HCT116 (cell line): ENCODE measurements at regions not wholly inside any gene's neighbourhood (a gene's known extent, or its start where the extent isn't known, plus 50 kb on each side); places are given as distances from the start of the nearest gene placed in this dataset.

Source experiments
- ATAC-seq: fragments of 200-7000 bp; cut with Tn5 transposase; 2 replicates; pipeline ENCODE4 v1.9.1; 2020; ENCODE audit warnings: mild to moderate bottlenecking, moderate library complexity
- BruUV-seq: library from RNA; stranded (reverse); fragments of 400-500 nt; replicated peaks from 2 replicates; lab custom pipeline; 2021; lab: Mats Ljungman, UMichigan
- CTCF ChIA-PET: fragments of 300-600 bp; sonication (Branson Sonifier 250); formaldehyde crosslinking; loops from one replicate; lab custom pipeline; 2021; ENCODE audit warnings: antibody characterized with exemption; lab: Charles Lee
- POLR2A ChIA-PET: fragments of 300-600, 350-600 bp; sonication (Branson Sonifier 250); formaldehyde crosslinking; loops from one replicate; lab custom pipeline; 2021; ENCODE audit warnings: antibody characterized with exemption; lab: Charles Lee
- RAD21 ChIA-PET, 2 experiments: fragments of 300-600 bp; sonication (Branson Sonifier 250); formaldehyde crosslinking; loops; one replicate each; lab custom pipeline; 2023; ENCODE audit warnings: low total read pairs in 2 of 2; ENCODE audit not compliant: uncharacterized antibody in 2 of 2, unreplicated experiment in 2 of 2, low non-redundant PET in 1 of 2; lab: Charles Lee
- DNase-seq: peaks from one replicate; pipeline ENCODE4 v3.0.0-alpha.2; 2010; ENCODE audit warnings: low read depth, low spot score
- H2AFZ ChIP-seq: fragments of 200-600 bp; shearing (Covaris generic), sonication (generic); 2 replicates; pipeline ENCODE4 v1.6.1; 2017; ENCODE audit warnings: low read depth, mixed run types, mixed read lengths, antibody characterized with exemption, low read length; ENCODE audit not compliant: poor library complexity, severe bottlenecking
- H3K27ac ChIP-seq: 2 replicates; pipeline ENCODE4 v1.5.1; 2012; ENCODE audit warnings: low read depth, low read length
- H3K27me3 ChIP-seq: fragments of 200-600 bp; sonication (generic); 2 replicates; pipeline ENCODE4 v1.6.1; 2016; ENCODE audit warnings: mixed run types, low read length, mixed read lengths; ENCODE audit not compliant: insufficient read depth
- H3K36me3 ChIP-seq, 2 experiments: fragments of 200-500 bp in 1 of 2; fragments of 200-600 bp in 1 of 2; sonication (Bioruptor generic) in 1 of 2; sonication (generic) in 1 of 2; 2 replicates each; pipeline versions ENCODE4 v1.5.1 to v1.6.1; 2014 to 2016; ENCODE audit warnings: low read length in 2 of 2, inconsistent platforms in 1 of 2, mixed read lengths in 1 of 2, mixed run types in 1 of 2; ENCODE audit not compliant: insufficient read depth in 2 of 2, control insufficient read depth in 1 of 2
- H3K4me1 ChIP-seq, 2 experiments: fragments of 200-600 bp in 1 of 2; sonication (generic) in 1 of 2; 2 replicates each; pipeline versions ENCODE4 v1.5.1 to v1.6.1; 2012 to 2017; ENCODE audit warnings: low read length in 2 of 2, inconsistent platforms in 1 of 2, mild to moderate bottlenecking in 1 of 2, mixed read lengths in 1 of 2, mixed run types in 1 of 2, moderate library complexity in 1 of 2; ENCODE audit not compliant: insufficient read depth in 2 of 2, control insufficient read depth in 1 of 2
- H3K4me2 ChIP-seq: fragments of 200-600 bp; sonication (generic); 2 replicates; pipeline ENCODE4 v1.6.1; 2017; ENCODE audit warnings: mixed run types, low read length, mixed read lengths
- H3K4me3 ChIP-seq, 2 experiments: fragments of 200-600 bp in 1 of 2; sonication (generic) in 1 of 2; replicated peaks in 1 of 2; 2 replicates each; pipeline ENCODE4 v1.5.1; 2011 to 2016; ENCODE audit warnings: low read length in 2 of 2, control low read depth in 1 of 2, low read depth in 1 of 2, mild to moderate bottlenecking in 1 of 2, mixed read lengths in 1 of 2, mixed run types in 1 of 2
- H3K79me2 ChIP-seq: fragments of 200-600 bp; sonication (generic); 2 replicates; pipeline ENCODE4 v1.6.1; 2017; ENCODE audit warnings: mild to moderate bottlenecking, mixed run types, low read length, moderate library complexity, mixed read lengths; ENCODE audit not compliant: insufficient read depth
- H3K9ac ChIP-seq: fragments of 200-600 bp; sonication (generic); 2 replicates; pipeline ENCODE4 v1.6.1; 2016; ENCODE audit warnings: low read length, mixed read lengths
- H3K9me2 ChIP-seq: fragments of 200-600 bp; sonication (generic), shearing (Covaris generic); 2 replicates; pipeline ENCODE4 v1.6.1; 2017; ENCODE audit warnings: mixed run types, mild to moderate bottlenecking, moderate library complexity; ENCODE audit not compliant: insufficient read depth
- H3K9me3 ChIP-seq, 2 experiments: fragments of 200-500 bp in 1 of 2; fragments of 200-600 bp in 1 of 2; sonication (Bioruptor generic) in 1 of 2; sonication (generic) in 1 of 2; 2 replicates each; pipeline ENCODE4 v1.6.1; 2014 to 2017; ENCODE audit warnings: low read length in 2 of 2, mixed read lengths in 2 of 2, inconsistent platforms in 1 of 2, low read depth in 1 of 2, mild to moderate bottlenecking in 1 of 2, mixed run types in 1 of 2, moderate library complexity in 1 of 2; ENCODE audit not compliant: control insufficient read depth in 1 of 2, insufficient read depth in 1 of 2
- H4K20me1 ChIP-seq: fragments of 200-600 bp; sonication (generic), shearing (Covaris generic); 2 replicates; pipeline ENCODE4 v1.6.1; 2017; ENCODE audit warnings: mixed run types, mild to moderate bottlenecking, moderate library complexity; ENCODE audit not compliant: insufficient read depth
- CEBPB ChIP-seq: IDR thresholded peaks from 2 replicates; pipeline ENCODE4 v1.6.1; 2012; ENCODE audit warnings: low read depth
- EGR1 ChIP-seq: IDR thresholded peaks from 2 replicates; pipeline ENCODE4 v1.6.1; 2012; ENCODE audit warnings: low read depth
- EZH2phosphoT487 ChIP-seq: fragments of 200-600 bp; IDR thresholded peaks from 2 replicates; pipeline ENCODE4 v1.6.1; 2018; ENCODE audit warnings: antibody characterized with exemption, borderline replicate concordance
- FOSL1 ChIP-seq: IDR thresholded peaks from 2 replicates; pipeline ENCODE4 v1.6.1; 2012; ENCODE audit warnings: low read depth
- POLR2AphosphoS5 ChIP-seq: IDR thresholded peaks from 2 replicates; pipeline ENCODE4 v1.6.1; 2011; ENCODE audit warnings: mild to moderate bottlenecking, low read depth, low read length, moderate library complexity
- RAD21 ChIP-seq: IDR thresholded peaks from 2 replicates; pipeline ENCODE4 v1.6.1; 2012; ENCODE audit warnings: low read depth, mild to moderate bottlenecking
- SRF ChIP-seq: IDR thresholded peaks from 2 replicates; pipeline ENCODE4 v1.6.1; 2012; ENCODE audit warnings: low read depth
- TCF7L2 ChIP-seq: IDR thresholded peaks from 2 replicates; pipeline ENCODE4 v1.7.0; 2011; ENCODE audit warnings: borderline replicate concordance, inconsistent platforms; ENCODE audit not compliant: insufficient read depth, insufficient read length; ENCODE audit errors: extremely low read depth
- intact Hi-C: fragments of 100-400 bp; cut with micrococcal nuclease; formaldehyde crosslinking; loops from 2 replicates; pipeline ENCODE4 v1.10.0; 2022
- TF ChIP-seq, protein P1 (sequence below): IDR thresholded peaks from 2 replicates; pipeline ENCODE4 v1.6.1; 2012; ENCODE audit warnings: low read depth

DNA sequence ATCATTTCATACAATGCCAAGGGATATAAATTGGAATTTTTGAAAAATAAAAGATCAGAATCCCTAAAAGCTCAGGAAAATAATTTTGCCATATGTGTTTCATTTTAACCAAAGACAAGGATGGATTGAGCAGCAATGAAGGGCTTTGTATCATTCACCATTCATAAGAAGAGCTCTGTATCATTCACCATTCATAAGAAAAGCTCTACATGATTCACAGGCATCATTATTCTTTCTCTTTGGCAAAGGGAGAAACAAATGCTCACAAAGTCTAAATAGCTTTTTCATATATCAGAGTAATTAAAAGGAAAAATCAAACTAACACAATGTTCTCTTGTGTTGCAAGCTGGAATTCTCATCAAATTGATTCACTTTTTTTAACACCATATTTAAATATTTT, 169.1 kb upstream of the MC4R start:
- H3K79me2 ChIP-seq = no peaks in the 10 kb centered on the region
- ChIA-PET POLR2A (no interaction called here), CTCF (no interaction called here)
- no TSS peak for BruUV-seq
- ATAC-seq = no peak
- H3K4me2 ChIP-seq = no peak overlapping the region
- H3K27ac ChIP-seq = no peak overlapping the region
- H3K4me1 ChIP-seq = peaks cover 0 to 3% of the 10 kb centered on the region in 2 experiments; a peak in 1 of 4 replicates
- no peak overlapping the region for H2AFZ ChIP-seq
- TF ChIP-seq TCF7L2 (no peak), EGR1 (no peak), FOSL1 (no peak)
- TF ChIP-seq, protein P1, sequence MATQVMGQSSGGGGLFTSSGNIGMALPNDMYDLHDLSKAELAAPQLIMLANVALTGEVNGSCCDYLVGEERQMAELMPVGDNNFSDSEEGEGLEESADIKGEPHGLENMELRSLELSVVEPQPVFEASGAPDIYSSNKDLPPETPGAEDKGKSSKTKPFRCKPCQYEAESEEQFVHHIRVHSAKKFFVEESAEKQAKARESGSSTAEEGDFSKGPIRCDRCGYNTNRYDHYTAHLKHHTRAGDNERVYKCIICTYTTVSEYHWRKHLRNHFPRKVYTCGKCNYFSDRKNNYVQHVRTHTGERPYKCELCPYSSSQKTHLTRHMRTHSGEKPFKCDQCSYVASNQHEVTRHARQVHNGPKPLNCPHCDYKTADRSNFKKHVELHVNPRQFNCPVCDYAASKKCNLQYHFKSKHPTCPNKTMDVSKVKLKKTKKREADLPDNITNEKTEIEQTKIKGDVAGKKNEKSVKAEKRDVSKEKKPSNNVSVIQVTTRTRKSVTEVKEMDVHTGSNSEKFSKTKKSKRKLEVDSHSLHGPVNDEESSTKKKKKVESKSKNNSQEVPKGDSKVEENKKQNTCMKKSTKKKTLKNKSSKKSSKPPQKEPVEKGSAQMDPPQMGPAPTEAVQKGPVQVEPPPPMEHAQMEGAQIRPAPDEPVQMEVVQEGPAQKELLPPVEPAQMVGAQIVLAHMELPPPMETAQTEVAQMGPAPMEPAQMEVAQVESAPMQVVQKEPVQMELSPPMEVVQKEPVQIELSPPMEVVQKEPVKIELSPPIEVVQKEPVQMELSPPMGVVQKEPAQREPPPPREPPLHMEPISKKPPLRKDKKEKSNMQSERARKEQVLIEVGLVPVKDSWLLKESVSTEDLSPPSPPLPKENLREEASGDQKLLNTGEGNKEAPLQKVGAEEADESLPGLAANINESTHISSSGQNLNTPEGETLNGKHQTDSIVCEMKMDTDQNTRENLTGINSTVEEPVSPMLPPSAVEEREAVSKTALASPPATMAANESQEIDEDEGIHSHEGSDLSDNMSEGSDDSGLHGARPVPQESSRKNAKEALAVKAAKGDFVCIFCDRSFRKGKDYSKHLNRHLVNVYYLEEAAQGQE = no peak
- TF ChIP-seq, all 23 proteins: peak for 0
- Histone ChIP-seq H3K36me3 (no peaks in the 10 kb centered on the region), H3K9ac (no peak overlapping the region), H3K4me3 (no peak overlapping the region), H3K27me3 (no peaks in the 10 kb centered on the region), H4K20me1 (no peaks in the 10 kb centered on the region), H3K9me2 (no peaks in the 10 kb centered on the region), H3K9me3 (no peaks in the 10 kb centered on the region)
- intact Hi-C loops = loop anchor here (10.0 kb wide), 2 partner anchors 627 to 847 kb away; partner anchors contain the start of gene CCBE1
- RAD21 ChIA-PET = no interaction called here
- no peak for DNase-seq

DNA sequence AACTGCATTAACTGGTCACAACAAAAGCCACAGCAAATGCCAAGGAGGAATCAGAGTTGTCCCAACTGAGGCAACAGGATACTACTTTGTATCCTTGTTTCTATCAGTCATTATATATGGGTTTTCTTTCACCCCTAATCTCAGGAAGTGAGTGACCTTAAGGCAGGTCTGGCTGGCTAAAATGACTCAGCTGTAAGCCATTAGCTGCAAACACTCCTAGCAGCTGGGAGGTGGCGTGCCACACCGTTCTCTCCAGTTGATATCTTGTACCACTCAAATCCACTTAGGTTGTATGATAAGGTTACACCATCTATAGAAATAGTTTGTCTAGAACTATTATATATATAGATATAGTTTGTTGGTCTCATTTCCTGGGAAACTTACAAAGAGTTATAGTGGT, 171.1 kb upstream of the MC4R start:
- ATAC-seq (no peak), DNase-seq (no peak)
- no peaks in the 10 kb centered on the region for H3K9me3 ChIP-seq
- intact Hi-C loops = loop anchor here (10.0 kb wide), 2 partner anchors 629 to 849 kb away; partner anchors contain the start of gene CCBE1
- no peak overlapping the region for H3K9ac ChIP-seq
- BruUV-seq = no TSS peak
- H3K27me3 ChIP-seq = no peaks in the 10 kb centered on the region
- H3K9me2 ChIP-seq = no peaks in the 10 kb centered on the region
- ChIA-PET POLR2A (no interaction called here), RAD21 (no interaction called here), CTCF (interaction anchor here (1.2 kb wide), 1 partner anchor 547 kb away, joined by 3 read pairs; no protein-coding TSS in a partner anchor)
- no peak overlapping the region for H3K27ac ChIP-seq
- TF ChIP-seq EZH2phosphoT487 (no peak), EGR1 (no peak), RAD21 (no peak), SRF (no peak), CEBPB (no peak), POLR2AphosphoS5 (no peak)
- TF ChIP-seq, protein P1 = no peak
- no peaks in the 10 kb centered on the region for H3K36me3 ChIP-seq
- H3K4me2 ChIP-seq = no peak overlapping the region
- H4K20me1 ChIP-seq = no peaks in the 10 kb centered on the region
- no peak overlapping the region for H2AFZ ChIP-seq
- H3K4me3 ChIP-seq = no peak overlapping the region
- H3K79me2 ChIP-seq = no peaks in the 10 kb centered on the region
- peaks cover 0 to 3% of the 10 kb centered on the region in 2 experiments; a peak in 1 of 4 replicates for H3K4me1 ChIP-seq
